ENCODE measurements at regions not wholly inside any gene's neighbourhood (a gene's known extent, or its start where the extent isn't known, plus 50 kb on each side); places are given as distances from the start of the nearest gene placed in this dataset.

- no peak for TF ChIP-seq CTCF (IDR thresholded peaks at IDR 0.05; ENCODE audit: low read depth, low read length, missing control alignments)
- no peak for DNase-seq (ENCODE audit: extremely low read depth, low read depth)
Observed at GRCh38 chr10:128930515-128930914, 536.5 kb upstream of the MGMT start.

GRCh38 chr10:128932071-128932820, 534.8 kb upstream of the MGMT start:
- no peak overlapping the region for H3K4me3 ChIP-seq (replicated peaks; ENCODE audit: low read depth, low read length)
- DNase-seq (ENCODE audit: extremely low read depth, low read depth) = no peak
- TF ChIP-seq CTCF (IDR thresholded peaks at IDR 0.05; ENCODE audit: low read depth, low read length, missing control alignments) = no peak

More at GRCh38 chr10:128930515-128930914, 536.5 kb upstream of the MGMT start:
- no peak overlapping the region for H3K4me3 ChIP-seq (replicated peaks; ENCODE audit: low read depth, low read length)

GRCh38 chr10:128934492-128934891, 532.5 kb upstream of the MGMT start:
- no peak overlapping the region for H3K4me3 ChIP-seq (replicated peaks; ENCODE audit: low read depth, low read length)
- DNase-seq (ENCODE audit: extremely low read depth, low read depth) = no peak
- TF ChIP-seq CTCF (IDR thresholded peaks at IDR 0.05; ENCODE audit: low read depth, low read length, missing control alignments) = no peak

GRCh38 chr10:128936392-128936791, 530.6 kb upstream of the MGMT start:
- no peak overlapping the region for H3K4me3 ChIP-seq (replicated peaks; ENCODE audit: low read depth, low read length)
- DNase-seq (ENCODE audit: extremely low read depth, low read depth) = no peak
- TF ChIP-seq CTCF (IDR thresholded peaks at IDR 0.05; ENCODE audit: low read depth, low read length, missing control alignments) = no peak

GRCh38 chr10:128938558-128938957, 528.5 kb upstream of the MGMT start:
- no peak for TF ChIP-seq CTCF (IDR thresholded peaks at IDR 0.05; ENCODE audit: low read depth, low read length, missing control alignments)
- H3K4me3 ChIP-seq (replicated peaks; ENCODE audit: low read depth, low read length) = no peak overlapping the region
- DNase-seq (ENCODE audit: extremely low read depth, low read depth) = no peak

- no peak overlapping the region for H3K4me3 ChIP-seq (replicated peaks; ENCODE audit: low read depth, low read length)
- TF ChIP-seq CTCF (IDR thresholded peaks at IDR 0.05; ENCODE audit: low read depth, low read length, missing control alignments) = no peak
- DNase-seq (ENCODE audit: extremely low read depth, low read depth) = no peak
Observed at GRCh38 chr10:128940081-128940480, 527.0 kb upstream of the MGMT start.

GRCh38 chr10:128943111-128943510, 523.9 kb upstream of the MGMT start:
- no peak overlapping the region for H3K4me3 ChIP-seq (replicated peaks; ENCODE audit: low read depth, low read length)
- no peak for DNase-seq (ENCODE audit: extremely low read depth, low read depth)
- no peak for TF ChIP-seq CTCF (IDR thresholded peaks at IDR 0.05; ENCODE audit: low read depth, low read length, missing control alignments)

All from HFF-Myc (cell line).